AG04450 (cell line): ENCODE measurements at regions not wholly inside any gene's neighbourhood (a gene's known extent, or its start where the extent isn't known, plus 50 kb on each side); places are given as distances from the start of the nearest gene placed in this dataset.

Experiments
- CTCF ChIA-PET: fragments of 300-600, 350-600 bp; formaldehyde crosslinking; extraction: SDS; loops from one replicate; lab custom pipeline; 2022; ENCODE audit warnings: antibody characterized with exemption, inconsistent platforms; lab: Charles Lee
- POLR2A ChIA-PET: fragments of 350-600 bp; formaldehyde crosslinking; extraction: SDS; loops from one replicate; lab custom pipeline; 2021; ENCODE audit warnings: antibody characterized with exemption, inconsistent platforms; lab: Yijun Ruan, JAX
- DNase-seq: peaks from one replicate; pipeline ENCODE4 v3.0.0-alpha.2; 2011; ENCODE audit warnings: low read depth, low spot score
- H3K27ac ChIP-seq: one replicate; pipeline ENCODE4 v1.5.1; 2012; ENCODE audit warnings: low read depth, low read length, control low read depth
- H3K27me3 ChIP-seq: one replicate; pipeline ENCODE4 v1.6.0; 2012; ENCODE audit warnings: low read length; ENCODE audit not compliant: control insufficient read depth, insufficient read depth
- H3K4me3 ChIP-seq: 2 replicates; pipeline ENCODE4 v1.5.1; 2011; ENCODE audit warnings: mild to moderate bottlenecking, low read depth, low read length, control low read depth
- H3K9me3 ChIP-seq: 2 replicates; pipeline ENCODE4 v1.5.1; 2012; ENCODE audit warnings: low read length; ENCODE audit not compliant: control insufficient read depth, insufficient read depth
- TF ChIP-seq, protein P1 (sequence below): IDR thresholded peaks from 2 replicates; pipeline ENCODE4 v1.5.1; 2011; ENCODE audit warnings: low read depth, low read length, control low read depth, inconsistent platforms

DNA sequence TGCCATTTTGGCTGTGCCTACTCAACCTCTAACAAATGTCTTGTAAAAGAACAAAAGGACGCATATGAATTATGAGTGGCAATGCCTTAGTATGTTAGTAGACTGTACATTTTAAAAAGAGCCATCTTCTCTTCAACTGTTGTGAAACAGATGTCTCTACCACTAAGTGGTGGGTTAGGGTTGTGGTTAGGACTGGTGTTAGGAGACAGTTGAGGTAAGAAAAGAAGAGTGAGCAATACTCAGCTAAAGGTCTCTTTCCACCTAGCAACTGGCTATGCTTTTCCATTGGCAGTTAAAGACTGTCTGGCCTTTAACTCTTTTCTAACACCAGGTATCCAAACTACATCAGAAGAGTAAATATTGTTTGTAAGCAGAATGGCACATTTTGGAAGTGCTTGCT, 221.7 kb upstream of the TBC1D5 start:
- CTCF ChIA-PET: no interaction called here
- POLR2A ChIA-PET: no interaction called here
- Histone ChIP-seq H3K9me3 (no peaks in the 10 kb centered on the region), H3K4me3 (no peak overlapping the region), H3K27me3 (no peaks in the 10 kb centered on the region), H3K27ac (no peak overlapping the region)
- TF ChIP-seq, protein P1, sequence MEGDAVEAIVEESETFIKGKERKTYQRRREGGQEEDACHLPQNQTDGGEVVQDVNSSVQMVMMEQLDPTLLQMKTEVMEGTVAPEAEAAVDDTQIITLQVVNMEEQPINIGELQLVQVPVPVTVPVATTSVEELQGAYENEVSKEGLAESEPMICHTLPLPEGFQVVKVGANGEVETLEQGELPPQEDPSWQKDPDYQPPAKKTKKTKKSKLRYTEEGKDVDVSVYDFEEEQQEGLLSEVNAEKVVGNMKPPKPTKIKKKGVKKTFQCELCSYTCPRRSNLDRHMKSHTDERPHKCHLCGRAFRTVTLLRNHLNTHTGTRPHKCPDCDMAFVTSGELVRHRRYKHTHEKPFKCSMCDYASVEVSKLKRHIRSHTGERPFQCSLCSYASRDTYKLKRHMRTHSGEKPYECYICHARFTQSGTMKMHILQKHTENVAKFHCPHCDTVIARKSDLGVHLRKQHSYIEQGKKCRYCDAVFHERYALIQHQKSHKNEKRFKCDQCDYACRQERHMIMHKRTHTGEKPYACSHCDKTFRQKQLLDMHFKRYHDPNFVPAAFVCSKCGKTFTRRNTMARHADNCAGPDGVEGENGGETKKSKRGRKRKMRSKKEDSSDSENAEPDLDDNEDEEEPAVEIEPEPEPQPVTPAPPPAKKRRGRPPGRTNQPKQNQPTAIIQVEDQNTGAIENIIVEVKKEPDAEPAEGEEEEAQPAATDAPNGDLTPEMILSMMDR: no peak
- DNase-seq: no peak

DNA sequence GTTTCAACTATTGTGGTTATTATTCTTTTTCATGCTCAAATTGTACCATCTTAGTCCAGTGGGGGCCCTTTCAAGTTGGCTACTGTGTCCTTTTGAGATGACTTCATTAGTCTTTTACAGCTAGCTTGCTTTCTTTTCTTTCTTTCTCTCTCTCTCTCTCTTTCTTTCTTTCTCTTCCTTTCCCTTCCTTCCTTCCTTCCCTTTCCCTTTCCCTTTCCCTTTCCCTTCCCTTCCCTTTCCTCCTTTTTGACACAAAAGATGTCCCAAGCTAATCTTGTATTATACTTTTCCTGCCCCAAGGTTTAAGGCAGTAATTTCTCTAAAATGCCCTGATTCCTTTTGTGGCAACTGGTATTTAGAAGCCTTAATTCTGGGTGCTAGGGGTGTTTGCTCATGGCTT, 213.0 kb upstream of the TBC1D5 start:
- no peak for DNase-seq
- Histone ChIP-seq H3K9me3 (no peaks in the 10 kb centered on the region), H3K27ac (no peak overlapping the region), H3K4me3 (no peak overlapping the region), H3K27me3 (no peaks in the 10 kb centered on the region)
- ChIA-PET CTCF (no interaction called here), POLR2A (no interaction called here)
- TF ChIP-seq, protein P1: no peak

DNA sequence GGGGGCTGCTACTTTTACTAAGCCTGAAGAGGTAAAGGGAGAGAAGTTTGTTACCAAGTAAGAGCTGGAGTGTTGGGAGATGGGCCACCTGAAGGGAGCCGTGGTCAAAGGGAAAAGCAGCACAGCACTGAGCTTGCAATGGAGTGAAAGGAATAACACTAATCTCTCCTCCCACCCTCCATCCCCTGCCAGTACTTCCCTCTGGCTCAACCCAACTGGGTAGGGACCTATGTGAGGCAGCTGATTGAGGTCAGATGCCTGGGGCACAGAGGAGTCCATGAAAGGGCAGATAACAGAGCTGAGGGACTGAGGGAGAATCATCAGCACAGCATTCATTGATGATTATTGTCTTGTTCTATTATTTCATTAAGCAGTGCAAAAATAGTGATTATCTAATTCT, 212.4 kb upstream of the TBC1D5 start:
- H3K27ac ChIP-seq: no peak overlapping the region
- H3K4me3 ChIP-seq: no peak overlapping the region
- TF ChIP-seq, protein P1: no peak
- POLR2A ChIA-PET: no interaction called here
- no peak for DNase-seq
- CTCF ChIA-PET: no interaction called here
- H3K27me3 ChIP-seq: no peaks in the 10 kb centered on the region
- no peaks in the 10 kb centered on the region for H3K9me3 ChIP-seq

DNA sequence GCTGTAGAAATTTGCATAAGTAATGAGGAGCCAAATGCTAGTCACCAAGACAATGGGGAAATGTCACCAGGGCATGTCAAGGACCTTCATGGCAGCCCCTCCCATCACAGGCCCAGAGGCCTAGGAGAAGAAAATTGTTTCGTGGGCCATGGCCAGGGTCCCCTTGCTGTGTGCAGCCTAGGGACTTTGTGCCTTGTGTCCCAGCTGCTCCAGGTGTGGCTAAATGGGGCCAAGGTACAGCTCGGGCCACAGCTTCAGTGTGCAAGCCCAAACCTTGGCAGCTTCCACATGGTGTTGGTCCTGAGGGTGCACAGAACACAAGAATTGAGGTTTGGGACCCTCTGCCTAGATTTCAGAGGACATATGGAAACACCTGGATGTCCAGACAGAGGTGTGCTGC, 208.8 kb upstream of the TBC1D5 start:
- TF ChIP-seq, protein P1: no peak
- POLR2A ChIA-PET: no interaction called here

DNA sequence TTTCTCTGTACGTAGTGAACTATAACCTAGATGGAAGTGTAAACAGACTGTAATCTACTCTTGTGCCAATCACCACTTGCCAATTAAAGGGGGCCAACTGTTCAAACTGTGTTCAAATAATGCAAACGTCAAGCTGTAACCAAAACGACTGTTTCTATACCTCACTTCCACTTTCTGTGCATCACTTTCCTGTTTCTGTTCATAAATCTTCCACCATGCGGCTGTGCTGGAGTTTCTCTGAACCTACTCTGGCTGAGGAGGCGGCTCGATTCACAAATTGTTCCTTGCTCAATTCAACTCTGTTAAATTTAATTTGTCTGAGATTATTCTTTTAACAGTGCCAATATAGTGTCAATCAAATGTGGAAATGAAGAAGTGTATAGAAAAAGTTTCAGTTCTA, 206.7 kb upstream of the TBC1D5 start:
- TF ChIP-seq, protein P1: no peak
- Histone ChIP-seq H3K27ac (no peak overlapping the region), H3K9me3 (no peaks in the 10 kb centered on the region), H3K4me3 (no peak overlapping the region), H3K27me3 (no peaks in the 10 kb centered on the region)
- ChIA-PET CTCF (no interaction called here), POLR2A (no interaction called here)
- DNase-seq: no peak

More for the DNA sequence above, 208.8 kb upstream of the TBC1D5 start:
- Histone ChIP-seq H3K9me3 (no peaks in the 10 kb centered on the region), H3K4me3 (no peak overlapping the region), H3K27ac (no peak overlapping the region), H3K27me3 (no peaks in the 10 kb centered on the region)
- CTCF ChIA-PET: no interaction called here
- no peak for DNase-seq
